ENCODE measurements at regions not wholly inside any gene's neighbourhood (a gene's known extent, or its start where the extent isn't known, plus 50 kb on each side); places are given as distances from the start of the nearest gene placed in this dataset.
"Not testable (repeated sequence)": the region's sequence is repeated elsewhere in the genome, so short reads cannot be mapped to it uniquely, and the experiment has no call there.

- H3K4ac ChIP-seq (ENCODE audit: low read length); H2BK12ac ChIP-seq (ENCODE audit: low read length); H2AK5ac ChIP-seq (ENCODE audit: low read depth, low read length); H3K4me1 ChIP-seq (ENCODE audit: control insufficient read depth in 2 of 2, insufficient read depth in 1 of 2, low read depth in 1 of 2, low read length in 2 of 2); H2BK120ac ChIP-seq (ENCODE audit: low read depth, low read length); H3K27me3 ChIP-seq (ENCODE audit: control insufficient read depth in 3 of 3, insufficient read depth in 3 of 3, low read depth in 1 of 3, low read length in 3 of 3); H3K18ac ChIP-seq (ENCODE audit: low read length); H2AFZ ChIP-seq (ENCODE audit: low read length); DNase-seq (ENCODE audit: low spot score); H4K8ac ChIP-seq (ENCODE audit: low read depth, low read length); H3K9me3 ChIP-seq (replicated peaks in 1 of 2; ENCODE audit: control insufficient read depth in 2 of 2, insufficient read depth in 1 of 2, low read depth in 1 of 2, low read length in 2 of 2); H2BK5ac ChIP-seq (ENCODE audit: low read length); H3K9ac ChIP-seq (ENCODE audit: low read depth, low read length, poor library complexity); H3K4me2 ChIP-seq (ENCODE audit: insufficient read depth, low read length, poor library complexity, severe bottlenecking); H4K91ac ChIP-seq (ENCODE audit: low read depth, low read length, poor library complexity); H3K23ac ChIP-seq (ENCODE audit: low read depth, low read length, poor library complexity); H2BK15ac ChIP-seq (ENCODE audit: low read length); H3K14ac ChIP-seq (ENCODE audit: low read length); H3K27ac ChIP-seq (replicated peaks; ENCODE audit: low read length); H3K79me1 ChIP-seq (ENCODE audit: low read depth, low read length); H3K4me3 ChIP-seq (ENCODE audit: low read length in 2 of 2); H3K36me3 ChIP-seq (replicated peaks in 1 of 2; ENCODE audit: control insufficient read depth in 2 of 2, insufficient read depth in 2 of 2, low read length in 2 of 2): not testable (repeated sequence)
- no CpG with 5 or more reads among the region's 10 CpGs for WGBS, 2 donors (ENCODE audit: extremely low coverage in 2 of 2, insufficient read length in 2 of 2, insufficient replicate concordance in 1 of 2)
These were observed 343.7 kb downstream of the BCL2L11 start for GRCh38 chr2:111464367-111464766.

GRCh38 chr2:111465521-111465920 lies 344.8 kb downstream of the BCL2L11 start:
- not testable (repeated sequence) for H4K91ac ChIP-seq (ENCODE audit: low read depth, low read length, poor library complexity); H3K27ac ChIP-seq (replicated peaks; ENCODE audit: low read length); H4K8ac ChIP-seq (ENCODE audit: low read depth, low read length); H2BK5ac ChIP-seq (ENCODE audit: low read length); H3K79me1 ChIP-seq (ENCODE audit: low read depth, low read length); H3K4ac ChIP-seq (ENCODE audit: low read length); H2AFZ ChIP-seq (ENCODE audit: low read length); H3K4me2 ChIP-seq (ENCODE audit: insufficient read depth, low read length, poor library complexity, severe bottlenecking); H2AK5ac ChIP-seq (ENCODE audit: low read depth, low read length); H3K14ac ChIP-seq (ENCODE audit: low read length); H3K18ac ChIP-seq (ENCODE audit: low read length); H3K27me3 ChIP-seq (ENCODE audit: control insufficient read depth in 3 of 3, insufficient read depth in 3 of 3, low read depth in 1 of 3, low read length in 3 of 3); H3K9ac ChIP-seq (ENCODE audit: low read depth, low read length, poor library complexity); H3K23ac ChIP-seq (ENCODE audit: low read depth, low read length, poor library complexity); H2BK120ac ChIP-seq (ENCODE audit: low read depth, low read length); H3K9me3 ChIP-seq (replicated peaks in 1 of 2; ENCODE audit: control insufficient read depth in 2 of 2, insufficient read depth in 1 of 2, low read depth in 1 of 2, low read length in 2 of 2); H3K36me3 ChIP-seq (replicated peaks in 1 of 2; ENCODE audit: control insufficient read depth in 2 of 2, insufficient read depth in 2 of 2, low read length in 2 of 2); H3K4me3 ChIP-seq (ENCODE audit: low read length in 2 of 2); DNase-seq (ENCODE audit: low spot score); H3K4me1 ChIP-seq (ENCODE audit: control insufficient read depth in 2 of 2, insufficient read depth in 1 of 2, low read depth in 1 of 2, low read length in 2 of 2); H2BK15ac ChIP-seq (ENCODE audit: low read length); H2BK12ac ChIP-seq (ENCODE audit: low read length)
- WGBS, 2 donors (ENCODE audit: extremely low coverage in 2 of 2, insufficient read length in 2 of 2, insufficient replicate concordance in 1 of 2) = no CpG with 5 or more reads among the region's 3 CpGs

- H2BK15ac ChIP-seq (ENCODE audit: low read length); H2AK5ac ChIP-seq (ENCODE audit: low read depth, low read length); H2BK12ac ChIP-seq (ENCODE audit: low read length); H2BK5ac ChIP-seq (ENCODE audit: low read length); H4K8ac ChIP-seq (ENCODE audit: low read depth, low read length); H3K4me1 ChIP-seq (ENCODE audit: control insufficient read depth in 2 of 2, insufficient read depth in 1 of 2, low read depth in 1 of 2, low read length in 2 of 2); H3K18ac ChIP-seq (ENCODE audit: low read length); H2AFZ ChIP-seq (ENCODE audit: low read length); H3K9me3 ChIP-seq (replicated peaks in 1 of 2; ENCODE audit: control insufficient read depth in 2 of 2, insufficient read depth in 1 of 2, low read depth in 1 of 2, low read length in 2 of 2); H3K4ac ChIP-seq (ENCODE audit: low read length); DNase-seq (ENCODE audit: low spot score); H3K4me3 ChIP-seq (ENCODE audit: low read length in 2 of 2); H3K36me3 ChIP-seq (replicated peaks in 1 of 2; ENCODE audit: control insufficient read depth in 2 of 2, insufficient read depth in 2 of 2, low read length in 2 of 2); H3K4me2 ChIP-seq (ENCODE audit: insufficient read depth, low read length, poor library complexity, severe bottlenecking); H3K79me1 ChIP-seq (ENCODE audit: low read depth, low read length); H3K27ac ChIP-seq (replicated peaks; ENCODE audit: low read length); H3K14ac ChIP-seq (ENCODE audit: low read length); H4K91ac ChIP-seq (ENCODE audit: low read depth, low read length, poor library complexity); H2BK120ac ChIP-seq (ENCODE audit: low read depth, low read length); H3K23ac ChIP-seq (ENCODE audit: low read depth, low read length, poor library complexity); H3K9ac ChIP-seq (ENCODE audit: low read depth, low read length, poor library complexity); H3K27me3 ChIP-seq (ENCODE audit: control insufficient read depth in 3 of 3, insufficient read depth in 3 of 3, low read depth in 1 of 3, low read length in 3 of 3): not testable (repeated sequence)
- WGBS, 2 donors (ENCODE audit: extremely low coverage in 2 of 2, insufficient read length in 2 of 2, insufficient replicate concordance in 1 of 2) = no CpG with 5 or more reads among the region's 4 CpGs
These were observed 346.0 kb downstream of the BCL2L11 start for GRCh38 chr2:111466744-111467143.

GRCh38 chr2:111470924-111471323 lies 350.2 kb downstream of the BCL2L11 start:
- not testable (repeated sequence) for H3K9me3 ChIP-seq (replicated peaks in 1 of 2; ENCODE audit: control insufficient read depth in 2 of 2, insufficient read depth in 1 of 2, low read depth in 1 of 2, low read length in 2 of 2); H4K8ac ChIP-seq (ENCODE audit: low read depth, low read length); H3K4me2 ChIP-seq (ENCODE audit: insufficient read depth, low read length, poor library complexity, severe bottlenecking); H3K79me1 ChIP-seq (ENCODE audit: low read depth, low read length); H2BK12ac ChIP-seq (ENCODE audit: low read length); H2BK15ac ChIP-seq (ENCODE audit: low read length); H3K18ac ChIP-seq (ENCODE audit: low read length); H3K4me1 ChIP-seq (ENCODE audit: control insufficient read depth in 2 of 2, insufficient read depth in 1 of 2, low read depth in 1 of 2, low read length in 2 of 2); DNase-seq (ENCODE audit: low spot score); H3K23ac ChIP-seq (ENCODE audit: low read depth, low read length, poor library complexity); H3K14ac ChIP-seq (ENCODE audit: low read length); H2BK120ac ChIP-seq (ENCODE audit: low read depth, low read length); H3K4me3 ChIP-seq (ENCODE audit: low read length in 2 of 2); H3K36me3 ChIP-seq (replicated peaks in 1 of 2; ENCODE audit: control insufficient read depth in 2 of 2, insufficient read depth in 2 of 2, low read length in 2 of 2); H2AFZ ChIP-seq (ENCODE audit: low read length); H2BK5ac ChIP-seq (ENCODE audit: low read length); H3K27me3 ChIP-seq (ENCODE audit: control insufficient read depth in 3 of 3, insufficient read depth in 3 of 3, low read depth in 1 of 3, low read length in 3 of 3); H3K27ac ChIP-seq (replicated peaks; ENCODE audit: low read length); H2AK5ac ChIP-seq (ENCODE audit: low read depth, low read length); H4K91ac ChIP-seq (ENCODE audit: low read depth, low read length, poor library complexity); H3K9ac ChIP-seq (ENCODE audit: low read depth, low read length, poor library complexity); H3K4ac ChIP-seq (ENCODE audit: low read length)
- no CpG with 5 or more reads among the region's 2 CpGs for WGBS, 2 donors (ENCODE audit: extremely low coverage in 2 of 2, insufficient read length in 2 of 2, insufficient replicate concordance in 1 of 2)

Measured in neuronal stem cell (in vitro differentiated cells).